BLaER1 (cell line): ENCODE measurements at regions not wholly inside any gene's neighbourhood (a gene's known extent, or its start where the extent isn't known, plus 50 kb on each side); places are given as distances from the start of the nearest gene placed in this dataset.

Source experiments
- H3K27ac ChIP-seq: shearing (Covaris generic); formaldehyde crosslinking; 2 replicates; pipeline ENCODE4 v1.8.1; 2022
- H3K27me3 ChIP-seq: shearing (Covaris generic); formaldehyde crosslinking; 2 replicates; pipeline ENCODE4 v1.8.1; 2022
- H3K36me3 ChIP-seq: shearing (Covaris generic); formaldehyde crosslinking; 2 replicates; pipeline ENCODE4 v1.8.1; 2022
- H3K4me1 ChIP-seq: shearing (Covaris generic); formaldehyde crosslinking; 2 replicates; pipeline ENCODE4 v1.8.1; 2022
- H3K4me2 ChIP-seq: shearing (Covaris generic); formaldehyde crosslinking; 2 replicates; pipeline ENCODE4 v1.8.1; 2022
- H3K4me3 ChIP-seq: shearing (Covaris generic); formaldehyde crosslinking; 2 replicates; pipeline ENCODE4 v1.8.1; 2022
- H3K9ac ChIP-seq: shearing (Covaris generic); formaldehyde crosslinking; 2 replicates; pipeline ENCODE4 v1.8.1; 2022
- H3K9me3 ChIP-seq: shearing (Covaris generic); formaldehyde crosslinking; 2 replicates; pipeline ENCODE4 v1.8.1; 2022
- H4K20me1 ChIP-seq: shearing (Covaris generic); formaldehyde crosslinking; 2 replicates; pipeline ENCODE4 v1.8.1; 2022
- Cebpa-rat ChIP-seq: shearing (Covaris generic); IDR thresholded peaks from 2 replicates; pipeline ENCODE4 v1.8.1; 2022

GRCh38 chr2:125106710-125107109 lies 1081.6 kb downstream of the CNTNAP5 start:
- Histone ChIP-seq H3K9me3 (no peaks in the 10 kb centered on the region), H4K20me1 (no peaks in the 10 kb centered on the region), H3K36me3 (no peaks in the 10 kb centered on the region), H3K4me1 (no peaks in the 10 kb centered on the region), H3K27me3 (no peaks in the 10 kb centered on the region), H3K9ac (no peak overlapping the region), H3K4me3 (no peak overlapping the region), H3K4me2 (no peak overlapping the region), H3K27ac (no peak overlapping the region)
- TF ChIP-seq Cebpa-rat: no peak

GRCh38 chr2:125107446-125107845 lies 1082.4 kb downstream of the CNTNAP5 start:
- no peaks in the 10 kb centered on the region for H3K27me3 ChIP-seq
- TF ChIP-seq Cebpa-rat: no peak

GRCh38 chr2:125108251-125108650 lies 1083.2 kb downstream of the CNTNAP5 start:
- no peak overlapping the region for H3K4me2 ChIP-seq
- H3K36me3 ChIP-seq: no peaks in the 10 kb centered on the region
- no peak overlapping the region for H3K27ac ChIP-seq
- no peaks in the 10 kb centered on the region for H3K27me3 ChIP-seq
- no peak for TF ChIP-seq Cebpa-rat
- no peaks in the 10 kb centered on the region for H4K20me1 ChIP-seq
- no peaks in the 10 kb centered on the region for H3K4me1 ChIP-seq
- no peaks in the 10 kb centered on the region for H3K9me3 ChIP-seq
- no peak overlapping the region for H3K4me3 ChIP-seq
- no peak overlapping the region for H3K9ac ChIP-seq

More at GRCh38 chr2:125107446-125107845, 1082.4 kb downstream of the CNTNAP5 start:
- H3K9ac ChIP-seq: no peak overlapping the region
- no peak overlapping the region for H3K4me3 ChIP-seq
- no peak overlapping the region for H3K27ac ChIP-seq
- H3K4me1 ChIP-seq: no peaks in the 10 kb centered on the region
- H3K4me2 ChIP-seq: no peak overlapping the region
- no peaks in the 10 kb centered on the region for H3K9me3 ChIP-seq
- H3K36me3 ChIP-seq: no peaks in the 10 kb centered on the region
- H4K20me1 ChIP-seq: no peaks in the 10 kb centered on the region

- no peaks in the 10 kb centered on the region for H3K9me3 ChIP-seq
- no peaks in the 10 kb centered on the region for H4K20me1 ChIP-seq
- no peaks in the 10 kb centered on the region for H3K36me3 ChIP-seq
- TF ChIP-seq Cebpa-rat: no peak
- H3K4me1 ChIP-seq: no peaks in the 10 kb centered on the region
- H3K9ac ChIP-seq: no peak overlapping the region
- H3K4me3 ChIP-seq: no peak overlapping the region
- no peak overlapping the region for H3K4me2 ChIP-seq
- no peaks in the 10 kb centered on the region for H3K27me3 ChIP-seq
- H3K27ac ChIP-seq: no peak overlapping the region
Measured at GRCh38 chr2:125125902-125126301, 1100.8 kb downstream of the CNTNAP5 start.

GRCh38 chr2:125160947-125161346 lies 1135.9 kb downstream of the CNTNAP5 start:
- no peaks in the 10 kb centered on the region for H3K36me3 ChIP-seq
- H3K27ac ChIP-seq: no peak overlapping the region
- TF ChIP-seq Cebpa-rat: no peak
- H3K4me2 ChIP-seq: no peak overlapping the region
- peaks cover 4% of the 10 kb centered on the region; the same call in 1 of the 2 replicates for H3K4me1 ChIP-seq
- H3K9me3 ChIP-seq: no peaks in the 10 kb centered on the region
- H3K4me3 ChIP-seq: no peak overlapping the region
- H3K9ac ChIP-seq: no peak overlapping the region
- no peaks in the 10 kb centered on the region for H3K27me3 ChIP-seq
- no peaks in the 10 kb centered on the region for H4K20me1 ChIP-seq

- TF ChIP-seq Cebpa-rat: no peak
- H3K36me3 ChIP-seq: no peaks in the 10 kb centered on the region
- no peak overlapping the region for H3K4me3 ChIP-seq
- H3K27ac ChIP-seq: no peak overlapping the region
- no peaks in the 10 kb centered on the region for H3K27me3 ChIP-seq
- H3K4me2 ChIP-seq: no peak overlapping the region
- no peaks in the 10 kb centered on the region for H3K4me1 ChIP-seq
- H4K20me1 ChIP-seq: no peaks in the 10 kb centered on the region
- H3K9me3 ChIP-seq: no peaks in the 10 kb centered on the region
- no peak overlapping the region for H3K9ac ChIP-seq
Measured at GRCh38 chr2:125167152-125167551, 1142.1 kb downstream of the CNTNAP5 start.

- Histone ChIP-seq H4K20me1 (no peaks in the 10 kb centered on the region), H3K9me3 (no peaks in the 10 kb centered on the region), H3K27ac (no peak overlapping the region), H3K9ac (no peak overlapping the region), H3K27me3 (no peaks in the 10 kb centered on the region), H3K4me3 (no peak overlapping the region), H3K4me2 (no peak overlapping the region), H3K36me3 (no peaks in the 10 kb centered on the region), H3K4me1 (no peaks in the 10 kb centered on the region)
- no peak for TF ChIP-seq Cebpa-rat
Measured at GRCh38 chr2:125167820-125168219, 1142.7 kb downstream of the CNTNAP5 start.

GRCh38 chr2:125168442-125168841 lies 1143.4 kb downstream of the CNTNAP5 start:
- Histone ChIP-seq H3K4me3 (no peak overlapping the region), H3K9me3 (no peaks in the 10 kb centered on the region), H3K27me3 (no peaks in the 10 kb centered on the region), H3K4me2 (no peak overlapping the region), H3K27ac (no peak overlapping the region), H3K4me1 (no peaks in the 10 kb centered on the region), H3K9ac (no peak overlapping the region), H3K36me3 (no peaks in the 10 kb centered on the region), H4K20me1 (no peaks in the 10 kb centered on the region)
- no peak for TF ChIP-seq Cebpa-rat

GRCh38 chr2:125169022-125169763 lies 1144.1 kb downstream of the CNTNAP5 start:
- Histone ChIP-seq H3K9me3 (no peaks in the 10 kb centered on the region), H3K4me3 (no peak overlapping the region), H4K20me1 (no peaks in the 10 kb centered on the region), H3K27ac (no peak overlapping the region), H3K27me3 (no peaks in the 10 kb centered on the region), H3K4me2 (no peak overlapping the region), H3K4me1 (no peaks in the 10 kb centered on the region), H3K36me3 (no peaks in the 10 kb centered on the region), H3K9ac (no peak overlapping the region)
- no peak for TF ChIP-seq Cebpa-rat

- H3K27me3 ChIP-seq: no peaks in the 10 kb centered on the region
- no peaks in the 10 kb centered on the region for H3K36me3 ChIP-seq
- H3K4me2 ChIP-seq: no peak overlapping the region
- no peaks in the 10 kb centered on the region for H3K9me3 ChIP-seq
- H4K20me1 ChIP-seq: no peaks in the 10 kb centered on the region
- no peak overlapping the region for H3K4me3 ChIP-seq
- H3K9ac ChIP-seq: no peak overlapping the region
- no peaks in the 10 kb centered on the region for H3K4me1 ChIP-seq
- TF ChIP-seq Cebpa-rat: no peak
- H3K27ac ChIP-seq: no peak overlapping the region
Measured at GRCh38 chr2:125169764-125170146, 1144.7 kb downstream of the CNTNAP5 start.

- H3K4me2 ChIP-seq: no peak overlapping the region
- H3K4me1 ChIP-seq: no peaks in the 10 kb centered on the region
- no peak overlapping the region for H3K27ac ChIP-seq
- H3K4me3 ChIP-seq: no peak overlapping the region
- no peaks in the 10 kb centered on the region for H4K20me1 ChIP-seq
- no peaks in the 10 kb centered on the region for H3K27me3 ChIP-seq
- no peak overlapping the region for H3K9ac ChIP-seq
- no peaks in the 10 kb centered on the region for H3K36me3 ChIP-seq
- no peaks in the 10 kb centered on the region for H3K9me3 ChIP-seq
- no peak for TF ChIP-seq Cebpa-rat
Measured at GRCh38 chr2:125172181-125172580, 1147.1 kb downstream of the CNTNAP5 start.
